Duodenal mucosa (tissue), 2 donors: ENCODE measurements at regions not wholly inside any gene's neighbourhood (a gene's known extent, or its start where the extent isn't known, plus 50 kb on each side); places are given as distances from the start of the nearest gene placed in this dataset.
"Not testable (repeated sequence)": the region's sequence is repeated elsewhere in the genome, so short reads cannot be mapped to it uniquely, and the experiment has no call there.

ENCODE experiments used
- H3K27ac ChIP-seq: one replicate; pipeline ENCODE4 v1.7.0; 2013; ENCODE audit warnings: low read depth, low read length
- H3K27me3 ChIP-seq, 2 donors: one replicate each; pipeline ENCODE4 v1.7.0; 2013; ENCODE audit warnings: low read length in 2 of 2, control low read depth in 1 of 2; ENCODE audit not compliant: insufficient read depth in 2 of 2, control insufficient read depth in 1 of 2
- H3K36me3 ChIP-seq, 2 donors: one replicate each; pipeline ENCODE4 v1.7.0; 2013; ENCODE audit warnings: low read length in 2 of 2, control low read depth in 1 of 2; ENCODE audit not compliant: insufficient read depth in 2 of 2, control insufficient read depth in 1 of 2
- H3K4me1 ChIP-seq, 2 donors: one replicate each; pipeline ENCODE4 v1.7.0; 2013; ENCODE audit warnings: low read length in 2 of 2, control low read depth in 1 of 2; ENCODE audit not compliant: insufficient read depth in 2 of 2, control insufficient read depth in 1 of 2
- H3K4me3 ChIP-seq, 2 donors: one replicate each; pipeline ENCODE4 v1.7.0; 2013; ENCODE audit warnings: low read length in 2 of 2, low read depth in 1 of 2
- H3K9ac ChIP-seq, 2 donors: one replicate each; pipeline ENCODE4 v1.7.0; 2013; ENCODE audit warnings: low read length in 2 of 2, low read depth in 1 of 2
- H3K9me3 ChIP-seq, 2 donors: one replicate each; pipeline ENCODE4 v1.7.0; 2013; ENCODE audit warnings: low read length in 2 of 2, control low read depth in 1 of 2; ENCODE audit not compliant: control insufficient read depth in 1 of 2

DNA sequence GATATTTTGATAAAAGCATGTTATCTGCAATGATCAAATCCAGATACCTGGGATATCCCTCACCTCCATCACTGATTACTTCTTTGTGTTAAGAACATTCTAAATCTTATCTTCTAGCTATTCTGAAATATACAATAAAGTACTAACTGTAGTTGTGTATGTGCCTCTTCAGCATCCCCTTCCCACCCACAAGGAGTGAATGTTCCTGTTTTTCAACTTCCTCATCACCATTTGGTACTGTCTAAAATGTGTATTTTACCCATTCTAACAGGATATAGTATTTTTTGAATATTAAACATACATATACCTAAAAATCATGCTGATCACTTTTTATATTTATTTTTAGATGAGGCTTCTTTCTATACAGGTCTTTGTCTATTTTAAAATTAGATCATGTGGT lies 1252.6 kb downstream of the TMEM121 start:
- Histone ChIP-seq H3K27me3 (no peaks in the 10 kb centered on the region), H3K9ac (no peak overlapping the region), H3K27ac (no peak overlapping the region), H3K4me1 (peaks cover 0 to 8% of the 10 kb centered on the region in 2 donors), H3K9me3 (peaks cover 0 to 3% of the 10 kb centered on the region in 2 donors), H3K4me3 (no peak overlapping the region), H3K36me3 (no peaks in the 10 kb centered on the region)

DNA sequence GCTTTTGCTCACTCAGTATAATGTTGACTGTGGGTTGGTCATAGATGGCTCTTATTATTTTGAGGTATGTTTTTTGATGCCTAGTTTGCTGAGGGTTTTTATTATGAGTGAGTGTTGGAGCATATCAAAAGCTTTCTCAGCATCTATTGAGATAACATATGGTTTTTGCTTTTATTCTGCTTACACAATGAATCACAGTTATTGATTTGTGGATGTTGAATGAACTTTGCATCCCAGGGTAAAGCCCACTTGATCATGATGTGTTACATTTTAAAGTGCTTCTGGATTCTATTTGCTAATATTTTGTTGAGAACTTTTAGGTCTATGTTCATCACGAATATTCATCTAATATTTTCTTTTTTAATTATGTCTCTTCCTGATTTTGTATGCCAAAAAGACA lies 1260.3 kb downstream of the TMEM121 start:
- no peaks in the 10 kb centered on the region for H3K9me3 ChIP-seq

DNA sequence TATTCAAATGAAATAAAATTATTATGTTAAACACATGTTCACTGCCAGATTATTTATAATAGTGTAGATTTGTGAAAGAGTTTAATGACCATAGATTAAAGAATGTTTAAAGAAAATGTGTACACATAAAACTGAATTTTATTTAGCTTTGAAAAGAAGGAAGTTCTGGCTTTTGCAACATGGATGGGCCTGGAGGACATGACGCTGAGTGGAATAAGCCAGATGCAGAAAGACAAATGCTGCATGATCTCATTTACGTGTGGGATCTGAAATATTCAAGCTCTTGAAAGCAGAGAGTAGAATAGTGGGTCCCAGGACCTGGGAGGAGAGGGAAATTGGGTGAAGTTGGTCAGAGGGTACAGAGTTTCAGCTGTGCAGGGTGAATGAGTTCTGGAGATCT lies 1261.2 kb downstream of the TMEM121 start:
- no peak overlapping the region for H3K27ac ChIP-seq
- no peaks in the 10 kb centered on the region for H3K36me3 ChIP-seq
- H3K9me3 ChIP-seq, result no peaks in the 10 kb centered on the region
- peaks cover 0 to 3% of the 10 kb centered on the region in 2 donors for H3K4me1 ChIP-seq
- H3K27me3 ChIP-seq, result no peaks in the 10 kb centered on the region
- no peak overlapping the region for H3K9ac ChIP-seq
- no peak overlapping the region for H3K4me3 ChIP-seq

More for the DNA sequence above, 1260.3 kb downstream of the TMEM121 start:
- Histone ChIP-seq H3K36me3 (no peaks in the 10 kb centered on the region), H3K4me1 (peaks cover 0 to 3% of the 10 kb centered on the region in 2 donors), H3K27ac (no peak overlapping the region), H3K27me3 (no peaks in the 10 kb centered on the region), H3K4me3 (no peak overlapping the region), H3K9ac (no peak overlapping the region)

DNA sequence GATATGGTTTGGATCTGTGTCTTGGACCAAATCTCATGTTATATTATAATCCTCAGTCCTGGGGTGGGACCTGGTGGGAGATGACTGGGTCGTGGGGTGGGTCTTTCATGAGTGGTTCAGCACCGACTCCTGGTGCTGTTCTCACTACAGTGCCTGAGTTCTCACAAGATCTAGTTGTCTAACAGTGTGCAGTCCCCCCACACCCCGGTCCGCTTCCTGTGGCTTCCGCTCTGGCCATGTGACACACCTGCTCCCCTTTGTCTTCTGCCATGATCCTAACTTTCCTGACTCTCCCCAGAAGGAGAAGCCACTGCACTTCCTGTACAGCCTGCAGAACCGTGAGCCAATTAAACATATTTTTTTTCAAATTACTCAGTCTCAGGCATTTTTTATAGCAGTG lies 1262.2 kb downstream of the TMEM121 start:
- H3K27ac ChIP-seq, result no peak overlapping the region
- no peak overlapping the region for H3K9ac ChIP-seq
- no peaks in the 10 kb centered on the region for H3K36me3 ChIP-seq
- H3K4me3 ChIP-seq, result no peak overlapping the region
- peaks cover 0 to 3% of the 10 kb centered on the region in 2 donors for H3K4me1 ChIP-seq
- H3K9me3 ChIP-seq, result no peaks in the 10 kb centered on the region
- no peaks in the 10 kb centered on the region for H3K27me3 ChIP-seq

DNA sequence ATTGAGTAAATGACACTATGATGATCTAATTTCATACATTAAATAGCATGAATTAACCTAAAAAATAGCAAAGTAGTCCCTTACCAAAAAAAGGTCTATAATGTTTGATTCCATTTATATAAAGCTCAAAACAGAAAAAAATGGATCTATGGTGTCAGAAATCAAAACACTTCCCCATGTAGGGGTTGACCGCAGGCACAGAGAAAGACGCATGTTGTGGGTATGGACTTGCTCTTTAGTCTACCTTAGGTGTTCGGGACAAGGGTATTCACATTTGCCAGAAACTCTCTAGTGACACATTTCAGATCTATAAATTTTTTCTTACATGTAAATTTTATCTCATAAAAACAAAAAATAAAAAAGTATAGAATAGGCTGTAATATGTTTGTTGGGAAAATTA lies 1262.9 kb downstream of the TMEM121 start:
- Histone ChIP-seq H3K9me3 (no peaks in the 10 kb centered on the region), H3K9ac (no peak overlapping the region), H3K27ac (no peak overlapping the region), H3K27me3 (no peaks in the 10 kb centered on the region), H3K4me3 (no peak overlapping the region), H3K36me3 (no peaks in the 10 kb centered on the region), H3K4me1 (peaks cover 0 to 3% of the 10 kb centered on the region in 2 donors)

GRCh38 chr14:106790189-106791036 lies 1264.0 kb downstream of the TMEM121 start:
- Histone ChIP-seq H3K36me3 (no peaks in the 10 kb centered on the region), H3K27me3 (no peaks in the 10 kb centered on the region), H3K4me3 (no peak overlapping the region), H3K27ac (no peak overlapping the region), H3K9me3 (no peaks in the 10 kb centered on the region), H3K4me1 (peaks cover 0 to 3% of the 10 kb centered on the region in 2 donors), H3K9ac (no peak overlapping the region)

GRCh38 chr14:106792543-106792942 lies 1266.2 kb downstream of the TMEM121 start:
- no peak overlapping the region for H3K9ac ChIP-seq
- no peaks in the 10 kb centered on the region for H3K9me3 ChIP-seq
- no peak overlapping the region for H3K27ac ChIP-seq
- no peak overlapping the region for H3K4me3 ChIP-seq
- peaks cover 0 to 3% of the 10 kb centered on the region in 2 donors for H3K4me1 ChIP-seq
- H3K27me3 ChIP-seq, result no peaks in the 10 kb centered on the region
- no peaks in the 10 kb centered on the region for H3K36me3 ChIP-seq

DNA sequence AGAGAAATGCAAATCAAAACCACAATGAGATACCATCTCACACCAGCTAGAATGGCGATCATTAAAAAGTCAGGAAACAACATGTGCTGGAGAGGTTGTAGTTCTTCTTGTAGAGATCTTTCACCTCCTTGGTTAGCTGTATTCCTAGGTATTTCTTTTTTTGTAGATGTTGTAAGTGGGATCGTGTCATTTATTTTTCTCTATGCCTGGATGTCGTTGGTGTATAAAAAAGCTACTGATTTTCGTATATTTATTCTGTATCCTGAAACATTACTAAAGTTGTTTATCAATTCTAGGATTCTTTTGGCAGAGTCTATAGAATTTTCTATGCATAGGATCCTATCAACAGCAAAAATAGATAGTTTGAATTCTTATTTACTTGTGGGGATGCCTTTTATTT lies 1271.8 kb downstream of the TMEM121 start:
- H3K27me3 ChIP-seq, H3K9ac ChIP-seq, H3K36me3 ChIP-seq, H3K4me1 ChIP-seq, H3K27ac ChIP-seq, H3K4me3 ChIP-seq, H3K9me3 ChIP-seq: not testable (repeated sequence)

- peaks cover 0 to 5% of the 10 kb centered on the region in 2 donors for H3K27me3 ChIP-seq
Measured at GRCh38 chr14:106802413-106803364, 1276.3 kb downstream of the TMEM121 start.

GRCh38 chr14:106803379-106803778 lies 1277.0 kb downstream of the TMEM121 start:
- Histone ChIP-seq H3K4me3 (no peak overlapping the region), H3K36me3 (no peaks in the 10 kb centered on the region), H3K9ac (no peak overlapping the region), H3K27me3 (peaks cover 0 to 5% of the 10 kb centered on the region in 2 donors), H3K4me1 (no peaks in the 10 kb centered on the region), H3K27ac (no peak overlapping the region), H3K9me3 (no peaks in the 10 kb centered on the region)

More at GRCh38 chr14:106802413-106803364, 1276.3 kb downstream of the TMEM121 start:
- Histone ChIP-seq H3K36me3 (no peaks in the 10 kb centered on the region), H3K9ac (no peak overlapping the region), H3K27ac (no peak overlapping the region), H3K4me3 (peak overlapping the region in 1 of 2 donors; percentile 51), H3K9me3 (no peaks in the 10 kb centered on the region), H3K4me1 (no peaks in the 10 kb centered on the region)
